ENCODE measurements at regions not wholly inside any gene's neighbourhood (a gene's known extent, or its start where the extent isn't known, plus 50 kb on each side); places are given as distances from the start of the nearest gene placed in this dataset.

- TF ChIP-seq, protein P1, sequence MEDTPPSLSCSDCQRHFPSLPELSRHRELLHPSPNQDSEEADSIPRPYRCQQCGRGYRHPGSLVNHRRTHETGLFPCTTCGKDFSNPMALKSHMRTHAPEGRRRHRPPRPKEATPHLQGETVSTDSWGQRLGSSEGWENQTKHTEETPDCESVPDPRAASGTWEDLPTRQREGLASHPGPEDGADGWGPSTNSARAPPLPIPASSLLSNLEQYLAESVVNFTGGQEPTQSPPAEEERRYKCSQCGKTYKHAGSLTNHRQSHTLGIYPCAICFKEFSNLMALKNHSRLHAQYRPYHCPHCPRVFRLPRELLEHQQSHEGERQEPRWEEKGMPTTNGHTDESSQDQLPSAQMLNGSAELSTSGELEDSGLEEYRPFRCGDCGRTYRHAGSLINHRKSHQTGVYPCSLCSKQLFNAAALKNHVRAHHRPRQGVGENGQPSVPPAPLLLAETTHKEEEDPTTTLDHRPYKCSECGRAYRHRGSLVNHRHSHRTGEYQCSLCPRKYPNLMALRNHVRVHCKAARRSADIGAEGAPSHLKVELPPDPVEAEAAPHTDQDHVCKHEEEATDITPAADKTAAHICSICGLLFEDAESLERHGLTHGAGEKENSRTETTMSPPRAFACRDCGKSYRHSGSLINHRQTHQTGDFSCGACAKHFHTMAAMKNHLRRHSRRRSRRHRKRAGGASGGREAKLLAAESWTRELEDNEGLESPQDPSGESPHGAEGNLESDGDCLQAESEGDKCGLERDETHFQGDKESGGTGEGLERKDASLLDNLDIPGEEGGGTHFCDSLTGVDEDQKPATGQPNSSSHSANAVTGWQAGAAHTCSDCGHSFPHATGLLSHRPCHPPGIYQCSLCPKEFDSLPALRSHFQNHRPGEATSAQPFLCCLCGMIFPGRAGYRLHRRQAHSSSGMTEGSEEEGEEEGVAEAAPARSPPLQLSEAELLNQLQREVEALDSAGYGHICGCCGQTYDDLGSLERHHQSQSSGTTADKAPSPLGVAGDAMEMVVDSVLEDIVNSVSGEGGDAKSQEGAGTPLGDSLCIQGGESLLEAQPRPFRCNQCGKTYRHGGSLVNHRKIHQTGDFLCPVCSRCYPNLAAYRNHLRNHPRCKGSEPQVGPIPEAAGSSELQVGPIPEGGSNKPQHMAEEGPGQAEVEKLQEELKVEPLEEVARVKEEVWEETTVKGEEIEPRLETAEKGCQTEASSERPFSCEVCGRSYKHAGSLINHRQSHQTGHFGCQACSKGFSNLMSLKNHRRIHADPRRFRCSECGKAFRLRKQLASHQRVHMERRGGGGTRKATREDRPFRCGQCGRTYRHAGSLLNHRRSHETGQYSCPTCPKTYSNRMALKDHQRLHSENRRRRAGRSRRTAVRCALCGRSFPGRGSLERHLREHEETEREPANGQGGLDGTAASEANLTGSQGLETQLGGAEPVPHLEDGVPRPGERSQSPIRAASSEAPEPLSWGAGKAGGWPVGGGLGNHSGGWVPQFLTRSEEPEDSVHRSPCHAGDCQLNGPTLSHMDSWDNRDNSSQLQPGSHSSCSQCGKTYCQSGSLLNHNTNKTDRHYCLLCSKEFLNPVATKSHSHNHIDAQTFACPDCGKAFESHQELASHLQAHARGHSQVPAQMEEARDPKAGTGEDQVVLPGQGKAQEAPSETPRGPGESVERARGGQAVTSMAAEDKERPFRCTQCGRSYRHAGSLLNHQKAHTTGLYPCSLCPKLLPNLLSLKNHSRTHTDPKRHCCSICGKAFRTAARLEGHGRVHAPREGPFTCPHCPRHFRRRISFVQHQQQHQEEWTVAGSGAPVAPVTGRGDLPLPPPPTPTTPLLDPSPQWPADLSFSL (CRISPR knock-in tag; IDR thresholded peaks at IDR 0.05), result peak; percentile 34; the same call in 1 of the 2 replicates
- TF ChIP-seq ESRRA (CRISPR knock-in tag; IDR thresholded peaks at IDR 0.05; ENCODE audit: low read depth) (peak; percentile 79), ZNF589 (CRISPR knock-in tag; conservative IDR thresholded peaks at IDR 0.05) (no peak), ZNF274 (CRISPR knock-in tag; IDR thresholded peaks at IDR 0.05) (peak; percentile 55; the same call in 1 of the 2 replicates), ZNF431 (CRISPR knock-in tag; IDR thresholded peaks at IDR 0.05; ENCODE audit: borderline replicate concordance, low read depth) (no peak), ZFP37 (CRISPR knock-in tag; IDR thresholded peaks at IDR 0.05; ENCODE audit: borderline replicate concordance) (peak; percentile 96), NR2F2 (IDR thresholded peaks at IDR 0.05; ENCODE audit: borderline replicate concordance, low read depth) (peak; percentile 82), MIER3 (CRISPR knock-in tag; IDR thresholded peaks at IDR 0.05; ENCODE audit: borderline replicate concordance) (peak; percentile 89; the same call in 1 of the 2 replicates), ZNF296 (CRISPR knock-in tag; conservative IDR thresholded peaks at IDR 0.05) (peak; percentile 96), PHB2 (IDR thresholded peaks at IDR 0.05; ENCODE audit: partially characterized antibody) (no peak), EP300 (IDR thresholded peaks at IDR 0.05; ENCODE audit: low read depth in 2 of 2, low read length in 2 of 2) (peak; percentile 57 to 90; a peak in 1 of 4 replicates), EP300 (CRISPR knock-in tag; IDR thresholded peaks at IDR 0.05; ENCODE audit: borderline replicate concordance) (peak; percentile 88), ZNF280B (CRISPR knock-in tag; IDR thresholded peaks at IDR 0.05; ENCODE audit: borderline replicate concordance) (peak; percentile 67; the same call in 1 of the 2 replicates), CHCHD3 (CRISPR knock-in tag; IDR thresholded peaks at IDR 0.05) (no peak)
- TF ChIP-seq, protein P2, sequence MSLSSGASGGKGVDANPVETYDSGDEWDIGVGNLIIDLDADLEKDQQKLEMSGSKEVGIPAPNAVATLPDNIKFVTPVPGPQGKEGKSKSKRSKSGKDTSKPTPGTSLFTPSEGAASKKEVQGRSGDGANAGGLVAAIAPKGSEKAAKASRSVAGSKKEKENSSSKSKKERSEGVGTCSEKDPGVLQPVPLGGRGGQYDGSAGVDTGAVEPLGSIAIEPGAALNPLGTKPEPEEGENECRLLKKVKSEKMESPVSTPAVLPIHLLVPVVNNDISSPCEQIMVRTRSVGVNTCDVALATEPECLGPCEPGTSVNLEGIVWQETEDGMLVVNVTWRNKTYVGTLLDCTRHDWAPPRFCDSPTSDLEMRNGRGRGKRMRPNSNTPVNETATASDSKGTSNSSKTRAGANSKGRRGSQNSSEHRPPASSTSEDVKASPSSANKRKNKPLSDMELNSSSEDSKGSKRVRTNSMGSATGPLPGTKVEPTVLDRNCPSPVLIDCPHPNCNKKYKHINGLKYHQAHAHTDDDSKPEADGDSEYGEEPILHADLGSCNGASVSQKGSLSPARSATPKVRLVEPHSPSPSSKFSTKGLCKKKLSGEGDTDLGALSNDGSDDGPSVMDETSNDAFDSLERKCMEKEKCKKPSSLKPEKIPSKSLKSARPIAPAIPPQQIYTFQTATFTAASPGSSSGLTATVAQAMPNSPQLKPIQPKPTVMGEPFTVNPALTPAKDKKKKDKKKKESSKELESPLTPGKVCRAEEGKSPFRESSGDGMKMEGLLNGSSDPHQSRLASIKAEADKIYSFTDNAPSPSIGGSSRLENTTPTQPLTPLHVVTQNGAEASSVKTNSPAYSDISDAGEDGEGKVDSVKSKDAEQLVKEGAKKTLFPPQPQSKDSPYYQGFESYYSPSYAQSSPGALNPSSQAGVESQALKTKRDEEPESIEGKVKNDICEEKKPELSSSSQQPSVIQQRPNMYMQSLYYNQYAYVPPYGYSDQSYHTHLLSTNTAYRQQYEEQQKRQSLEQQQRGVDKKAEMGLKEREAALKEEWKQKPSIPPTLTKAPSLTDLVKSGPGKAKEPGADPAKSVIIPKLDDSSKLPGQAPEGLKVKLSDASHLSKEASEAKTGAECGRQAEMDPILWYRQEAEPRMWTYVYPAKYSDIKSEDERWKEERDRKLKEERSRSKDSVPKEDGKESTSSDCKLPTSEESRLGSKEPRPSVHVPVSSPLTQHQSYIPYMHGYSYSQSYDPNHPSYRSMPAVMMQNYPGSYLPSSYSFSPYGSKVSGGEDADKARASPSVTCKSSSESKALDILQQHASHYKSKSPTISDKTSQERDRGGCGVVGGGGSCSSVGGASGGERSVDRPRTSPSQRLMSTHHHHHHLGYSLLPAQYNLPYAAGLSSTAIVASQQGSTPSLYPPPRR (CRISPR knock-in tag; IDR thresholded peaks at IDR 0.05; ENCODE audit: borderline replicate concordance), result peak; percentile 85
Observed at GRCh38 chr17:77392376-77393273, 251.9 kb downstream of the SEC14L1 start (continued).

All from HepG2 (cell line).